IMR-90 (cell line): ENCODE measurements at regions not wholly inside any gene's neighbourhood (a gene's known extent, or its start where the extent isn't known, plus 50 kb on each side); places are given as distances from the start of the nearest gene placed in this dataset.

Source experiments
- ATAC-seq: fragments of 200-7000 bp; cut with Tn5 transposase; 2 replicates; pipeline ENCODE4 v1.9.1; 2020; ENCODE audit warnings: low read depth, mild to moderate bottlenecking, moderate library complexity
- BruUV-seq: library from RNA; stranded (reverse); fragments of 400-500 nt; replicated peaks from 2 replicates; lab custom pipeline; 2021; lab: Mats Ljungman, UMichigan
- CTCF ChIA-PET: fragments of 300-600 bp; formaldehyde crosslinking; extraction: SDS; loops from one replicate; lab custom pipeline; 2021; ENCODE audit warnings: antibody characterized with exemption; lab: Yijun Ruan, JAX
- POLR2A ChIA-PET: fragments of 300-600 bp; sonication (Branson Sonifier 250); formaldehyde crosslinking; loops from one replicate; lab custom pipeline; 2022; ENCODE audit warnings: antibody characterized with exemption; ENCODE audit not compliant: unreplicated experiment; lab: Charles Lee
- DNase-seq: peaks from one replicate; pipeline ENCODE4 v3.0.0; 2013
- H2AFZ ChIP-seq: replicated peaks from 2 replicates; pipeline ENCODE3; 2013; ENCODE audit warnings: low read length, mild to moderate bottlenecking; ENCODE audit not compliant: poor library complexity
- H2AK5ac ChIP-seq: 2 replicates; pipeline ENCODE4 v1.6.1; 2013; ENCODE audit warnings: low read depth, low read length, inconsistent platforms
- H2AK9ac ChIP-seq: replicated peaks from 2 replicates; pipeline ENCODE3; 2013; ENCODE audit warnings: mild to moderate bottlenecking, low read depth, low read length, moderate library complexity; ENCODE audit not compliant: poor library complexity
- H2BK120ac ChIP-seq: 2 replicates; pipeline ENCODE4 v1.6.1; 2013; ENCODE audit warnings: low read depth, low read length, inconsistent platforms
- H2BK15ac ChIP-seq: 3 replicates; pipeline ENCODE4 v1.6.1; 2013; ENCODE audit warnings: low read depth, low read length, inconsistent platforms
- H2BK20ac ChIP-seq: 2 replicates; pipeline ENCODE4 v1.6.1; 2013; ENCODE audit warnings: low read depth, mild to moderate bottlenecking, inconsistent platforms, low read length, moderate library complexity
- H2BK5ac ChIP-seq: 2 replicates; pipeline ENCODE4 v1.6.1; 2013; ENCODE audit warnings: mild to moderate bottlenecking, low read depth, low read length, inconsistent platforms; ENCODE audit not compliant: poor library complexity, severe bottlenecking
- H3K14ac ChIP-seq: replicated peaks from 2 replicates; pipeline ENCODE4 v1.6.1; 2013; ENCODE audit warnings: low read depth, low read length, inconsistent platforms
- H3K18ac ChIP-seq: 2 replicates; pipeline ENCODE4 v1.6.1; 2013; ENCODE audit warnings: low read depth, low read length, control low read depth
- H3K23ac ChIP-seq: 2 replicates; pipeline ENCODE4 v1.6.1; 2013; ENCODE audit warnings: low read depth, low read length, inconsistent platforms
- H3K27ac ChIP-seq: 2 replicates; pipeline ENCODE4 v1.5.1; 2013; ENCODE audit warnings: mild to moderate bottlenecking, control low read depth, low read length; ENCODE audit not compliant: insufficient read depth
- H3K27me3 ChIP-seq: 2 replicates; pipeline ENCODE4 v1.6.1; 2013; ENCODE audit warnings: low read length; ENCODE audit not compliant: control insufficient read depth, insufficient read depth
- H3K36me3 ChIP-seq: 2 replicates; pipeline ENCODE4 v1.6.1; 2013; ENCODE audit warnings: low read length, mixed read lengths; ENCODE audit not compliant: control insufficient read depth, insufficient read depth
- H3K4ac ChIP-seq: 2 replicates; pipeline ENCODE4 v1.6.1; 2013; ENCODE audit warnings: low read depth, low read length, inconsistent platforms
- H3K4me1 ChIP-seq: 2 replicates; pipeline ENCODE4 v1.6.1; 2013; ENCODE audit warnings: low read length, mixed read lengths; ENCODE audit not compliant: control insufficient read depth, insufficient read depth
- H3K4me2 ChIP-seq: 2 replicates; pipeline ENCODE4 v1.6.1; 2013; ENCODE audit warnings: low read depth, mild to moderate bottlenecking, control low read depth, low read length, moderate library complexity
- H3K4me3 ChIP-seq: 2 replicates; pipeline ENCODE4 v1.5.1; 2013; ENCODE audit warnings: low read depth, mild to moderate bottlenecking, control low read depth, low read length, moderate library complexity; ENCODE audit not compliant: insufficient read depth
- H3K56ac ChIP-seq: 2 replicates; pipeline ENCODE4 v1.6.1; 2013; ENCODE audit warnings: low read length, inconsistent platforms; ENCODE audit not compliant: insufficient read depth; ENCODE audit errors: extremely low read depth
- H3K79me1 ChIP-seq, 2 experiments: 2 replicates each; pipeline ENCODE4 v1.6.1; 2013; ENCODE audit warnings: low read length in 2 of 2, inconsistent platforms in 1 of 2, low read depth in 1 of 2
- H3K9ac ChIP-seq: 2 replicates; pipeline ENCODE4 v1.6.1; 2013; ENCODE audit warnings: low read depth, low read length, control low read depth
- H3K9me1 ChIP-seq: 2 replicates; pipeline ENCODE4 v1.6.1; 2013; ENCODE audit warnings: low read length, inconsistent platforms; ENCODE audit not compliant: insufficient read depth
- H3K9me3 ChIP-seq: 2 replicates; pipeline ENCODE4 v1.6.1; 2013; ENCODE audit warnings: low read length; ENCODE audit not compliant: control insufficient read depth, insufficient read depth
- H4K20me1 ChIP-seq: 2 replicates; pipeline ENCODE4 v1.6.1; 2013; ENCODE audit warnings: low read length, inconsistent platforms; ENCODE audit not compliant: insufficient read depth
- H4K5ac ChIP-seq: 2 replicates; pipeline ENCODE4 v1.6.1; 2013; ENCODE audit warnings: mild to moderate bottlenecking, low read depth, low read length, control low read depth
- H4K8ac ChIP-seq, 2 experiments: 2 replicates each; pipeline ENCODE4 v1.6.1; 2013; ENCODE audit warnings: low read depth in 2 of 2, low read length in 2 of 2, control low read depth in 1 of 2, inconsistent platforms in 1 of 2
- H4K91ac ChIP-seq: 2 replicates; pipeline ENCODE4 v1.6.1; 2013; ENCODE audit warnings: low read depth, low read length, inconsistent platforms; ENCODE audit not compliant: insufficient read depth
- BHLHE40 ChIP-seq: fragments of 150-350 bp; IDR thresholded peaks from 2 replicates; pipeline ENCODE4 v1.6.1; 2016; ENCODE audit warnings: mild to moderate bottlenecking, low read depth, low read length
- CEBPB ChIP-seq: IDR thresholded peaks from 2 replicates; pipeline ENCODE4 v1.6.1; 2012; ENCODE audit warnings: low read depth, low read length, improper control_type of control experiment
- CHD1 ChIP-seq: IDR thresholded peaks from 2 replicates; pipeline ENCODE4 v1.6.1; 2012; ENCODE audit warnings: low read depth, low read length, improper control_type of control experiment
- CTCF ChIP-seq: conservative IDR thresholded peaks from 2 replicates; pipeline ENCODE4 v1.5.1; 2012; ENCODE audit warnings: mild to moderate bottlenecking, low read depth, low read length, improper control_type of control experiment
- ELK1 ChIP-seq: fragments of 150-350 bp; IDR thresholded peaks from 2 replicates; pipeline ENCODE4 v1.6.1; 2016; ENCODE audit warnings: low read depth, mild to moderate bottlenecking, low read length, moderate library complexity, borderline replicate concordance
- FOS ChIP-seq: fragments of 150-350 bp; IDR thresholded peaks from 2 replicates; pipeline ENCODE4 v1.6.1; 2016; ENCODE audit warnings: low read depth, low read length
- MAFK ChIP-seq: IDR thresholded peaks from 2 replicates; pipeline ENCODE4 v1.6.1; 2012; ENCODE audit warnings: low read depth, low read length, improper control_type of control experiment
- MAZ ChIP-seq: IDR thresholded peaks from 2 replicates; pipeline ENCODE4 v1.6.1; 2012; ENCODE audit warnings: low read depth, mild to moderate bottlenecking, low read length, improper control_type of control experiment, moderate library complexity, borderline replicate concordance
- MXI1 ChIP-seq: IDR thresholded peaks from 2 replicates; pipeline ENCODE4 v1.6.1; 2012; ENCODE audit warnings: low read depth, mild to moderate bottlenecking, low read length, moderate library complexity, borderline replicate concordance
- NFE2L2 ChIP-seq: fragments of 150-350 bp; IDR thresholded peaks from 2 replicates; pipeline ENCODE4 v1.6.1; 2016; ENCODE audit warnings: low read depth, mild to moderate bottlenecking, low read length
- POLR2A ChIP-seq: IDR thresholded peaks from 2 replicates; pipeline ENCODE4 v1.6.1; 2012; ENCODE audit warnings: mild to moderate bottlenecking, low read depth, low read length
- RAD21 ChIP-seq: IDR thresholded peaks from 2 replicates; pipeline ENCODE4 v1.6.1; 2012; ENCODE audit warnings: low read length, improper control_type of control experiment
- RCOR1 ChIP-seq: IDR thresholded peaks from 2 replicates; pipeline ENCODE4 v1.6.1; 2012; ENCODE audit warnings: mild to moderate bottlenecking, low read length, improper control_type of control experiment; ENCODE audit not compliant: insufficient replicate concordance
- RFX5 ChIP-seq: IDR thresholded peaks from 2 replicates; pipeline ENCODE4 v1.8.0; 2012; ENCODE audit warnings: low read depth, mild to moderate bottlenecking, low read length, moderate library complexity
- SMC3 ChIP-seq: fragments of 150-350 bp; IDR thresholded peaks from 2 replicates; pipeline ENCODE4 v1.6.1; 2016; ENCODE audit warnings: low read depth, mild to moderate bottlenecking, antibody characterized with exemption, low read length, moderate library complexity
- USF2 ChIP-seq: fragments of 150-350 bp; IDR thresholded peaks from 2 replicates; pipeline ENCODE4 v1.6.1; 2017; ENCODE audit warnings: mild to moderate bottlenecking, antibody characterized with exemption, low read length, low read depth
- dilution Hi-C: fragments of 300-500 bp; cut with HindIII; formaldehyde crosslinking; loops from one replicate; pipeline ENCODE4 v1.14.3; 2018; ENCODE audit warnings: low sequenced_read_pairs; ENCODE audit not compliant: unreplicated experiment
- in situ Hi-C: fragments of 300-500 bp; cut with MboI; formaldehyde crosslinking; loops from 3 replicates; pipeline ENCODE4 v1.14.3; 2019; ENCODE audit warnings: low sequenced_read_pairs, inconsistent platforms, mixed read lengths
- intact Hi-C: fragments of 100-400 bp; cut with micrococcal nuclease; formaldehyde crosslinking; loops from 2 replicates; pipeline ENCODE4 v1.10.0; 2022

GRCh38 chr4:89576246-89576645 is 260.7 kb downstream of the SNCA start:
- Histone ChIP-seq H3K4me2 (no peak overlapping the region), H3K27ac (no peak overlapping the region)
- dilution Hi-C loops: no loop called here

More at GRCh38 chr4:89576246-89576645, 260.7 kb downstream of the SNCA start:
- Histone ChIP-seq H2BK15ac (no peak overlapping the region), H3K79me1 (no peaks in the 10 kb centered on the region), H2AK9ac (no peak overlapping the region), H2BK20ac (no peak overlapping the region), H3K4ac (no peak overlapping the region), H3K14ac (no peak overlapping the region), H3K4me3 (no peak overlapping the region), H3K18ac (no peak overlapping the region), H4K8ac (no peak overlapping the region), H3K9me3 (no peaks in the 10 kb centered on the region), H2AK5ac (no peak overlapping the region), H3K9ac (no peak overlapping the region), H3K36me3 (no peaks in the 10 kb centered on the region), H2AFZ (no peak overlapping the region), H3K27me3 (no peaks in the 10 kb centered on the region), H4K5ac (no peak overlapping the region), H2BK5ac (no peak overlapping the region), H3K23ac (no peak overlapping the region), H3K56ac (no peak overlapping the region), H2BK120ac (no peak overlapping the region), H3K4me1 (no peaks in the 10 kb centered on the region), H4K91ac (no peak overlapping the region), H3K9me1 (no peaks in the 10 kb centered on the region), H4K20me1 (no peaks in the 10 kb centered on the region)
- intact Hi-C loops (no loop called here), in situ Hi-C loops (no loop called here)
- DNase-seq: no peak
- ATAC-seq: no peak
- POLR2A ChIA-PET: no interaction called here
- no TSS peak for BruUV-seq
- TF ChIP-seq SMC3 (no peak), CHD1 (no peak), NFE2L2 (no peak), ELK1 (no peak), RAD21 (no peak), RCOR1 (no peak), USF2 (no peak), CEBPB (no peak), RFX5 (no peak), CTCF (no peak), POLR2A (no peak), BHLHE40 (no peak), FOS (no peak), MXI1 (no peak), MAZ (no peak), MAFK (no peak)
- CTCF ChIA-PET: interaction anchor here (0.6 kb wide), 1 partner anchor 948 kb away, joined by 4 read pairs; no protein-coding TSS in a partner anchor
